ENCODE measurements at regions not wholly inside any gene's neighbourhood (a gene's known extent, or its start where the extent isn't known, plus 50 kb on each side); places are given as distances from the start of the nearest gene placed in this dataset.
"Not testable (repeated sequence)": the region's sequence is repeated elsewhere in the genome, so short reads cannot be mapped to it uniquely, and the experiment has no call there.

GRCh38 chr6:93081901-93082300 lies 337.5 kb downstream of the EPHA7 start:
- no peak for DNase-seq

GRCh38 chr6:93079061-93079460 lies 340.3 kb downstream of the EPHA7 start:
- no peak for DNase-seq

GRCh38 chr6:93073811-93074210 lies 345.5 kb downstream of the EPHA7 start:
- no peak for DNase-seq

- no peak for DNase-seq
Measured at GRCh38 chr6:93069856-93070255, 349.5 kb downstream of the EPHA7 start.

GRCh38 chr6:93059911-93060310 lies 359.4 kb downstream of the EPHA7 start:
- no peak for DNase-seq

GRCh38 chr6:93057584-93057983 lies 361.8 kb downstream of the EPHA7 start:
- no peak for DNase-seq

GRCh38 chr6:93048381-93048780 lies 371.0 kb downstream of the EPHA7 start:
- no peak for DNase-seq

GRCh38 chr6:93047033-93047432 lies 372.3 kb downstream of the EPHA7 start:
- no peak for DNase-seq

GRCh38 chr6:93045156-93045555 lies 374.2 kb downstream of the EPHA7 start:
- no peak for DNase-seq

GRCh38 chr6:93040375-93040774 lies 379.0 kb downstream of the EPHA7 start:
- no peak for DNase-seq

GRCh38 chr6:93036835-93037234 lies 382.5 kb downstream of the EPHA7 start:
- DNase-seq: no peak

GRCh38 chr6:93035756-93036155 lies 383.6 kb downstream of the EPHA7 start:
- no peak for DNase-seq

- no peak for DNase-seq
Measured at GRCh38 chr6:93021235-93021915, 398.0 kb downstream of the EPHA7 start.

GRCh38 chr6:93017626-93018025 lies 401.7 kb downstream of the EPHA7 start:
- no peak for DNase-seq

GRCh38 chr6:93017213-93017612 lies 402.1 kb downstream of the EPHA7 start:
- DNase-seq: no peak

- DNase-seq: no peak
Measured at GRCh38 chr6:93013054-93013453, 406.3 kb downstream of the EPHA7 start.

GRCh38 chr6:93008375-93008774 lies 411.0 kb downstream of the EPHA7 start:
- no peak for DNase-seq

- DNase-seq: no peak
Measured at GRCh38 chr6:92989656-92990055, 429.7 kb downstream of the EPHA7 start.

GRCh38 chr6:92979281-92979680 lies 440.1 kb downstream of the EPHA7 start:
- DNase-seq: no peak

- no peak for DNase-seq
Measured at GRCh38 chr6:92977018-92977417, 442.3 kb downstream of the EPHA7 start.

- no peak for DNase-seq
Measured at GRCh38 chr6:92967362-92967761, 452.0 kb downstream of the EPHA7 start.

GRCh38 chr6:92962846-92963245 lies 456.5 kb downstream of the EPHA7 start:
- DNase-seq: no peak

- DNase-seq: not testable (repeated sequence)
Measured at GRCh38 chr6:92952111-92952510, 467.2 kb downstream of the EPHA7 start.

GRCh38 chr6:92945799-92946198 lies 473.6 kb downstream of the EPHA7 start:
- no peak for DNase-seq

GRCh38 chr6:92944132-92944531 lies 475.2 kb downstream of the EPHA7 start:
- DNase-seq: no peak
